ENCODE measurements at regions not wholly inside any gene's neighbourhood (a gene's known extent, or its start where the extent isn't known, plus 50 kb on each side); places are given as distances from the start of the nearest gene placed in this dataset.

DNA sequence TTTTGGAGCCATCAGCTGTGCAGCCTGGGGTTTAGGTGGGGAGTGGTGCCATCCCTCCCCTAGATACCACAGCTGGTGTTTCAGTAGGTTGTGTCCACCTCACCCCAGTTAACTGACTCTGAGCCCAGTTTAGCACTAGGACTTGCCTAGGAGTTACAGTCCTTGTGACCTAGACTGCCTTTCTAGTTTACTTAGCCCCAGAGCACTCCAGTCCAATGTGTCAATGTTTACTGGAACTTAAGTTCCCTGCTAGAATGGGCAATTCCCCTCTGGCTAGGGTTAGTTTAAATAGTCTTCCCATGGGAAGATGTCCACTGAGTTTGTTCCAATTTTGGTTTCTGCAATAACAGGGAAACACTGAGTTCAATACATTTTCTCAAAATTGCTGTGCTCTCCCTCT, 909.2 kb downstream of the CCDC85A start:
- TF ChIP-seq, protein P1, sequence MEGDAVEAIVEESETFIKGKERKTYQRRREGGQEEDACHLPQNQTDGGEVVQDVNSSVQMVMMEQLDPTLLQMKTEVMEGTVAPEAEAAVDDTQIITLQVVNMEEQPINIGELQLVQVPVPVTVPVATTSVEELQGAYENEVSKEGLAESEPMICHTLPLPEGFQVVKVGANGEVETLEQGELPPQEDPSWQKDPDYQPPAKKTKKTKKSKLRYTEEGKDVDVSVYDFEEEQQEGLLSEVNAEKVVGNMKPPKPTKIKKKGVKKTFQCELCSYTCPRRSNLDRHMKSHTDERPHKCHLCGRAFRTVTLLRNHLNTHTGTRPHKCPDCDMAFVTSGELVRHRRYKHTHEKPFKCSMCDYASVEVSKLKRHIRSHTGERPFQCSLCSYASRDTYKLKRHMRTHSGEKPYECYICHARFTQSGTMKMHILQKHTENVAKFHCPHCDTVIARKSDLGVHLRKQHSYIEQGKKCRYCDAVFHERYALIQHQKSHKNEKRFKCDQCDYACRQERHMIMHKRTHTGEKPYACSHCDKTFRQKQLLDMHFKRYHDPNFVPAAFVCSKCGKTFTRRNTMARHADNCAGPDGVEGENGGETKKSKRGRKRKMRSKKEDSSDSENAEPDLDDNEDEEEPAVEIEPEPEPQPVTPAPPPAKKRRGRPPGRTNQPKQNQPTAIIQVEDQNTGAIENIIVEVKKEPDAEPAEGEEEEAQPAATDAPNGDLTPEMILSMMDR (IDR thresholded peaks at IDR 0.05) = no peak
- TF ChIP-seq POLR2AphosphoS5 (IDR thresholded peaks at IDR 0.05) (no peak), POLR2A (IDR thresholded peaks at IDR 0.05) (no peak)
